HG03175 (cell line): ENCODE measurements at regions not wholly inside any gene's neighbourhood (a gene's known extent, or its start where the extent isn't known, plus 50 kb on each side); places are given as distances from the start of the nearest gene placed in this dataset.

Experiments used
- ATAC-seq: cut with Tn5 transposase; IDR thresholded peaks from one replicate; pipeline ENCODE4 v1.9.1; 2021; ENCODE audit warnings: mild to moderate bottlenecking, moderate library complexity; ENCODE audit not compliant: unreplicated experiment

- no peak for ATAC-seq
Measured at GRCh38 chr1:164951508-164951907, 392.5 kb downstream of the PBX1 start.

- ATAC-seq: no peak
Measured at GRCh38 chr1:164950541-164950986, 391.6 kb downstream of the PBX1 start.

- ATAC-seq: no peak
Measured at GRCh38 chr1:164949771-164950471, 390.9 kb downstream of the PBX1 start.

DNA sequence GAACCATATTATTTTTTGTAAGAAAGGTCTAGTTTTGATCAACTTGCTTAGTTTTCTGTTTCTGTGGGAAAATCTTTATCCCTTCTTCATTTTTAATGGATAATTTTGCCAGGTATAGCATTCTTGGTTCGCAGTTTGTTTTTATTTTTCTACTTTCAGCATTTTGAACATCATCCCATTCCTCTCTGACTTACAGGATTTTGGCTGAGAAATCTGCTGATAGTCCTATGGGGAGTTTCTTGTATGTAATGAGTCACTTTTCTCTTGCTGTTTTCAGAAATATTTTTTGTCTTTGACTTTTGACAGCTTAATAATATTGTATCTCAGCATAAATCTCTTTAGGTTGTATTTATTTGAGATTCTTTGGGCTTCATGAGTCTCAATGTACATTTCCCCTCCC is 389.1 kb downstream of the PBX1 start:
- no peak for ATAC-seq

GRCh38 chr1:164937291-164937690 is 378.3 kb downstream of the PBX1 start:
- ATAC-seq: no peak

- ATAC-seq: no peak
Measured at GRCh38 chr1:164932580-164932979, 373.6 kb downstream of the PBX1 start.

DNA sequence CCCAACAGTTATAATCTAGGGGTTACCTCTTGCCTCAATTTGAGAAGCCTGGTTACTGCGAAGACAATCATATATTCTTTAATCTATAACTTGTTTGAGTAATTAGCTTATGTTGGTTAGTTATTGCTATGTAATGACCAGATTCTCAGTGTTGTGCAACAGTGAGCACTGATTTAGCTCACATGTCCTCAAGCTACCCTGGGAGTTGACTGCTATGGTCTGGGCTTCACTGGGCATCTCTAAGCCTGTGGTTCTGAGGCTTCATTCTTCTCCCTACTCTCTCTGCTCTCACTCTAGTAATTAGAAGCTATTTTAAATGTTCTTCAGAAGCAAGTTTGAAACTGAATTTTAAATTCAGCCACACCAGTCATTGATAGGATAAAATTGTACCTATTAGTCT is 371.8 kb downstream of the PBX1 start:
- no peak for ATAC-seq

- ATAC-seq: no peak
Measured at GRCh38 chr1:164930241-164930640, 371.3 kb downstream of the PBX1 start.

DNA sequence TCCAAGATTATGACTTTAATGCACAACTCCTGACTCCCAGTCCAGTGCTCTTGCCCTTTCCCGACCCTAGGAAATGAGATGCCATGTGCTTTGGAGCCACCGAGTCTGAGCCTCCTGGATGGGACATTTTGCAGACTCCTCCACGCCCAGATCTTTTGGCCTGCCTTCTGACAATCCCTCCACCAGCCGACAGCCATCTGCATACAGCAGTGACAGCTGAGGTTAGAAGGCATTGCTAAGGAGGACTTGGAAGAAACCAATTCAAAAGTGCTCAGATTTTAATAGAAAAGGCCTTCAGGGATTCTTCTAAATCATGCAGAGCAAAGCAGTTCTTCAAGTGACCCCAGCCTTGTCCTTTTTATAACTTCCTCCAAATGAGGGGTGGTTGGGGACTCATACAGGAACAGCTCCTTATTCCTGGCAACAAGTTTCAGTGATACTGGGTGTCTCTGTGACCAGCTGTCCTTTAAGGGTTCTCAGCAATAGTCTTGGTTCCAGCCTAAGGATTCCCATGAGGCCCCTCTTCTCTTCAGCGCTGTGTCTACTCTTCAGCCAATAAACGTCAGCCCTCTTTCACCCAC is 369.3 kb downstream of the PBX1 start:
- no peak for ATAC-seq

- no peak for ATAC-seq
Measured at GRCh38 chr1:164926107-164926506, 367.1 kb downstream of the PBX1 start.

DNA sequence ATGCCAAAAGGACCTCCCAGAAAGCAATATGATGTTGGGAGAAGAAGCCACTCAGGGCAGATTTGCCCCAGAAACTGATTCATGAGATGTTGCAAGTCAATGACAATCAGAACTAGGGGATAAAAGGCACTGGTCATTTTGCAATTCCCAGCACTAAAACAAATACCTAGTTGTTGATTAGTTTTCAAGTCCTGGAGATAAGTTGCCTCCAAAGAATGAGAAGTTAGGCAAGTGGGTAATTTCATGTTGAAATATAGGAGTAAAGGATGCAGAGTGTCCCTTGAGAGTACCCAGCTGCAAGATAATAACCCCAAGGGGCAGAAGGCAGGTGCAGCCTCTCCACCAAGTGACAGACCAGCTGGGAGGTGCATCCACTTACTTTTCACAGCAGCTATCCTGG is 363.6 kb downstream of the PBX1 start:
- ATAC-seq: no peak

DNA sequence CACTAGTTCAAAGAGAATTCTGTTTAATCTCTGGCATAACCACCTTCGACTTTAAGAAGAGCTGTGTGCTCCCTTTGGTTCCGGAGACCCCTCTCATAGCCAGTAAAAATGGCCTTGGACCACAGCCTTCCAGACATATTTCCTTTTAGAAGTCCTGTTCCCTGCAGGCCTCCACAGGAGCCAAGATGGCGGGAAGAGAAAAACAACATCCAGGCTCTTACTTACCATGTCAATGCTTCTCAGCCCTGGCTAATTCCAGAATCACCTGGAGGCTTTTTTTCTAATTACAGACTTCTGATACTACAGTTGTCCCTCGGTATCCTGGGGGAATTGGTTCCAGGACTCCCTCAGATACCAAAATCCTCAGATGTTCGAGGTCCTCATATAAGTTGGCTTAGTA is 362.5 kb downstream of the PBX1 start:
- ATAC-seq: no peak

GRCh38 chr1:164918140-164918539 is 359.2 kb downstream of the PBX1 start:
- ATAC-seq: no peak

DNA sequence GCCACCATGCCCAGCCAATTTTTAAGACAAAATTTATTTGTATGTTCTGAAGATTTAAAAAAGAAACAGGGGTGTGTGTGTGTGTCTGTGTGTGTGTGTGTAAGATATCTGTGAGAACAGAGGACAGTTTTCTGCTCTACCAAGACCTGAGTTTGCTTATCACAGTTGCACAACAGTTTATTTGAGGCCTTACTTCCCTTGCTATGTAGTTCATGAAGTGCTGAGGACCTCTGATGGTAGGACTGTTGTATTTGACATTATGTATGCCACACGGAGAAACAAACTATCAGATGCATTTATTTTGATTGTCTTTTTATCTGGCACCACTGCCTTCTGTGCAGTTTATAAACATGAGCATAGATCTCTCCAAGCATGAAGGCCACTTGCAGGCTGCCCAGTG is 355.2 kb downstream of the PBX1 start:
- no peak for ATAC-seq

DNA sequence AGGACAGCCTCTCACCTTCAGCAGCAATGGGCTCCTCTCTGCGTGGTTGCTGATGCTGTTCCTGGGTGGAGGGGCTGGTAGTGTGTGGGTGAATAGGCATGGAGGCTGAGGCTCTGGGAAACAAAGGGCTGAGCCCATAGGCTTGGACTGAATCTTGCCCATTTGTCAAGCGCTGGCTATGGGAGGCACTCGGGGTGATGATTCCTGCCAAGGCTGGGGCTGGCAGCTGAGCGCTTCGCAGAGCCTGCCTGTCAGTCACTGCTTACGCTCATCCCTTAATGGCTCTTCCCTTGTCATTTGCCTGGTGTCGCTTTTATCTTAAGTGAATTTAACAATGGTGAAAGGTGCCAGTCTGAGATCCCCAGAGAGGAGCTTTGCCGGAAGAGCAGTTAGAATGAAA is 353.3 kb downstream of the PBX1 start:
- no peak for ATAC-seq

DNA sequence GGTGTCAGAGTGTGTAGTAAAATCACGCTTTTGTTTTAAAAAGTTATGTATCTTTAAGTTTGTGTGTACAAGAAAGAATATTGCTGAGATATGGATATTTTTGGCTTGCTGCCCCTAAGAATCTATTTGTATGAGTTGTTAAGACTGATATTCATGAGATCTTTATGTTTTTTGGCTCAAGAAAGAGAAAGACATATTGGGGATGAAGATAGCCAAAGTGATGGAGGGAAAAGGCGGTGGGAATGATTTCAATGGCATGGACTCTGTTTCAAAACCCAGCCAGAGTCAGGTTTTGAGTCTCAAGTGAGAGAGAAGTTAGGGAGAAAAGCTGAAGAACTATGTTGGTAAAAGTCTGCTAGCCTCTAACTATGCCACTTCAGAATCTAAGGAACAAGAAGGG is 351.7 kb downstream of the PBX1 start:
- no peak for ATAC-seq

GRCh38 chr1:164907666-164908065 is 348.7 kb downstream of the PBX1 start:
- ATAC-seq: no peak

DNA sequence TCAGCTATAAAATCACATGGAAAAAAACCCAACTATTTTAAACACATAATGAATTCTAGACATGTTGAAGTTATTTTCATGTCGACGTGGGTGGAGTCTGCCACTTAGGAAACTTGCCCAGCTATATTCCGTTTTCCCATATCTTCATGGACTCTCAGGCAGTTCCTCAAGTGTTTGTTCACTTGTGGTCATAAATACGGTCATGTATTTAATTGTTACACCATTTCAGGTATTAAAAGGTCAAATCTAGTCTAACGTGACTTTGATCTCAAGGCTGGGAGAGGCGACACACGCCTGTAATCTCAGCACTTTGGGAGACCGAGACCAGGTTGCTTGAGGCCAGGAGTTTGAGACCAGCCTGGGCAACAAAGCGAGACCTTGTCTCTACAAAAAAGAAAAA is 346.9 kb downstream of the PBX1 start:
- ATAC-seq: no peak

GRCh38 chr1:164902491-164902890 is 343.5 kb downstream of the PBX1 start:
- ATAC-seq: no peak
